GM18909 (cell line): ENCODE measurements at regions not wholly inside any gene's neighbourhood (a gene's known extent, or its start where the extent isn't known, plus 50 kb on each side); places are given as distances from the start of the nearest gene placed in this dataset.

Source experiments
- ATAC-seq: cut with Tn5 transposase; IDR thresholded peaks from one replicate; pipeline ENCODE4 v1.9.1; 2021; ENCODE audit warnings: mild to moderate bottlenecking; ENCODE audit not compliant: unreplicated experiment, poor library complexity

GRCh38 chr13:47111499-47111898, 214.6 kb upstream of the HTR2A start:
- no peak for ATAC-seq

- no peak for ATAC-seq
Observed at GRCh38 chr13:47110833-47111240, 214.0 kb upstream of the HTR2A start.

DNA sequence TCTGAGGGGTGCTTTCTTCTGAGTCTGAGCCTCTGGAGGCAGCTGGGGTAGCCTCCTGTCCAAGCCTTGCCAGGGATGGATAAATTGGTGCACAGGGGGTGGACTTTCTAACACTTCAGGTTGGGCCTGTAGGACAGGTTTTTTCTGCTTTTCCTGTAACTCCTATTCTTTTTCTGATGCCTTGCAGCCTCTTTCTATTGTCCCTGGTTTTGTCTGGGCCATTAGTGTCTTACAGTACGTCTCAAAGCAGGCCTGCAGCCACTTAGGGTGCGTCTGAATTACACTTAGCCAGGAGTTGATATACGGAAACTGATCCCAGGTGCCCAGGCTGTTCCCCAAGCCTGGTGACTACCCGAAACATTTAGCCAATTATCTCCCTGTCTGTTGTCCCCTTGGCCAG, 213.3 kb upstream of the HTR2A start:
- ATAC-seq: no peak

GRCh38 chr13:47109028-47109427, 212.2 kb upstream of the HTR2A start:
- ATAC-seq: peak; percentile 90

GRCh38 chr13:47100214-47100853, 203.5 kb upstream of the HTR2A start:
- peak; percentile 94 for ATAC-seq

GRCh38 chr13:47094734-47095434, 198.0 kb upstream of the HTR2A start:
- peak; percentile 98 for ATAC-seq

- ATAC-seq: no peak
Observed at GRCh38 chr13:47092202-47092601, 195.3 kb upstream of the HTR2A start.

DNA sequence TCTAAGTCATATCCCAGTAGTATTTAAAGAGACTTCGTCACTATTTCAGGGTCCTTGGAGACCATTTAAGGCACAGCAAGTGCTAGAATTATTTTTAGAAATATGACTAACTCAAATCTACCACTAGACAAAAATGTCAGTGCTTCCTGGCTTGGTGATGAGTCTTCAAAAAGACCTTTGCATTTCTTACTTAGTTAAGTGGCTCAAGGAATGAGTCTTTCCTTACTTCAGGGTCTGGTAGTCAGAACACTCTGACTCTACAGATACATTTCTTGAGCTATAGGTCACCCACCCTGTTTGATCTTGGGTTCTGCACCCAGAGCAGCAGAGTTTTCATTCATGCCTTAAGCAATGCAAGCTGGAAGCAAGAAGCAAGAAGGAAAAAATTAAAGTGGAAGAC, 191.0 kb upstream of the HTR2A start:
- no peak for ATAC-seq

DNA sequence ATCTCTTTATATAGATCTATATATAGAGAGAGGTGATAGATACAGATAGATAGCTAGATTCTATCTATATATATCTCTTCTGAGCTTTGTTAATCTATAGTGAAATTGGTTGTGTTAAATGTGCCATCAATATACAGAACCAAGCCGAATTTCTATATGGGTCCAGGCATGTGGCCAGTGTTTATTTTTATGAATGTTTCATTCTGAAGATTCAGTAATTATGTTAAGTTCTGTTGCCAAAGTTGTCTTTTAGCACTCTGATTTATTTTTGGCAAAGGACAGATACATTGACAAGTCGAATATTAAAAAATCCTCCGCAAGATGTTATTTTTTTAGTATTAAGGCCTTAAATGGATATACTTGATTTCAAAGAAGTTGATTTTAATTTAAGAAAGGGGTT, 190.4 kb upstream of the HTR2A start:
- ATAC-seq: no peak

DNA sequence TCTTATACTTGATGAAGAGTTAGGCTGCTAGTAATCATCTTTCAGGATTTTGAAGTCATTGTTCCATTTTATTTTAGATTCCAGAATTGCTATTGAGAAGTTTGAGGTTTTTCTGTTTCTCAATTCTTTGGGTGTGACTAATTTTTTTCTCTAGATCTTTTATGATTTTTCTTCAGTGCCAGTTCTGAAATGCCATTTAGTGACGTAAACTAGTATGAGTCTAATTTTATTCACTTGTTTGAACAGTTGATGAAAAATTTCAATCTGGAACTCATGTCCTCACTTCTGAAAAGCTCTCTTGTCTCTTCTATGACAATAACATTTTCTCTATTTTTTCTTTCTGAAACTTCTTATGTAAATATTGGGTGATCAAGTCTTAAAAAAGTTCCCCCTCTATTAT, 188.5 kb upstream of the HTR2A start:
- no peak for ATAC-seq

GRCh38 chr13:47081850-47082249, 185.0 kb upstream of the HTR2A start:
- no peak for ATAC-seq

DNA sequence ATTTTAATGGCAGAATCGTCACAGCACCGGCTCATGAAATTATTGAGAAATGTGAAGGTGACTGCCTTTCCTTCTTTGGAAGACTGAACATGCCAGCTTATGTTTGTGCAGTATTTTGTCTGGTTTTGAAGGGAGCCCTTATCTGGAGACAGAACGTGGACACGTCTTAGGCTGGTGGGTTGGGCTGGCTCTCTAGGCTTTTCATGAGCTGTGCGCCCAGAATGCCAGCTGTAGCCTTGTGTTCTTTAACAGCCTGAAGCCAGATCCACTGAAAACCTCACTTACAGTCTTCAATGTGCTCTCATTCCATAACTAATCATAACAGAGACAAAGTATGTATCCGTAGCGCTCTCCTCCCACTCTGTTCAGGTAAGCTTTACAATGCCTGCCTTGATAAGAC, 184.4 kb upstream of the HTR2A start:
- ATAC-seq: no peak

DNA sequence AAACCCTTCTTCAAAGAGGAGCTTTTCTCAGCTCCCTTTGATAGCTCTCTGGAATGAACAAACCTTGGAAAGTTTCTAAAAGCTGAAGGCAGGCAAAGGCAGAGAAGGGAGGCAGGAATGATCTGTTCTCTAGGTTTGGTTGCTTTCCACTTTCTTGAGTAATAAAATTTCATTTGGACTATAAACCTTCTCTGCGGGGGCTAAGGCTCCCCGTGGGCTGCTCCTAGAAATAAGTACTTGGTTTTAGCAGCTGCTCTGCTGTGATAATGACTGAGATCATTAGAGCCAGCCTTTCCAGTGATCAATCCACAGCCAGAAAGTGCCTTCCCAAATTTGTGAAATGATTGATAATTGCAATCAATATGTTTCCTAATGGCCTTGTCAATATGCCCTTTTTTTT, 183.8 kb upstream of the HTR2A start:
- ATAC-seq: no peak

DNA sequence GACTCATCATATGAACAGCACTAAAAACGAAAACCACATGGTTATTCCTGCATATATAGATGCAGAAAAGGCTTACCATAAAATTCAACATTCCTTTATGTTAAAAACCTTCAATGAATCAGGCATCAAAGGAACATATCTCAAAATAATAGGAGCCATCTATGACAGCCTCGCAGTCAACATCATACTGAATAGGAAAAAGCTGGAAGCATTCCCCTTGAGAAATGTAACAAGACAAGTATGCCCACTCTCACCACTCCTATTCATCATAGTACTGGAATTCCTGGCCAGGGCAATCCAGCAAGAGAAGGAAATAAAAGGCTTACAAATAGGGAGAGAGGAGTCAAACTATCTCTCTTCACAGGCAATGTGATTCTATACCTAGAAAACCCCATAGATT, 179.6 kb upstream of the HTR2A start:
- no peak for ATAC-seq

DNA sequence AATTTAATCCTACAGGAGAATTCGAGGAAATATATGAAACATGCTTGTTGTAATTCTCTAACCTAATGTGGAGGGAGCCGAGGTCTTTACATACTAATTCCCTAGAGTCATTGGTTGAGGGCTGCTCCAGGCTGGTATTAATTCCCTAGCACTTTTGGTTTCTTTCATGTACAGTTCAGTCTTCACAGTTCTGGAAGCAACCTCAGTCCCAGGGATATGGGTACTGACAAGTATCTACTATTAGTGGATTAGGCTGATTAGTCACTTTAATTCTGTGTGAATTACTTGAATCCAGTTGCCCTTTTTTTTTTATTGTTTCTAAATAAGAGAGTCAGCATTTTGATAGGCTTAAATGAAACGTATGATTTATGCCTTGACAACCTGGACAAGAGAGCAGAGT, 172.3 kb upstream of the HTR2A start:
- ATAC-seq: no peak

- no peak for ATAC-seq
Observed at GRCh38 chr13:47067306-47067705, 170.5 kb upstream of the HTR2A start.

DNA sequence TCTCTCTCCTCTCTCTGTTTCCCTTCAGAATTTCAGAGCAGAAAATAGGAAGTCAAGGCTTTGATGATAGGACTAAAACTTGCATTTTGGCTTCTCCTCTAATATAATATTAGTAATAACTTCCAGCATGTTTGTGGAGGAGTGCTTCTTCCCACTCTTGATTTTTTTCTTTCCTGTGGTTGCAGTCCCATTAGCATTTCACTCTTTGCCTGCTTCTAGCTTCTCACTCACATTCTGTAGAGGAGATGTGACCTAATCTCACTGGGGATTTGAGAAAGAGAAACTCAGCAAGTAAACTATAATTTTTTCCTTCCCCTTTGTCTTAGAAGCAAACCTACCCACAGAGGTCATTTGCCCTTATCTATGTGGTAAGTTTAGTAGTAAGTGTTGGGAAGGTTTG, 169.4 kb upstream of the HTR2A start:
- ATAC-seq: no peak

GRCh38 chr13:47064381-47064780, 167.5 kb upstream of the HTR2A start:
- no peak for ATAC-seq

GRCh38 chr13:47049276-47049989, 152.6 kb upstream of the HTR2A start:
- no peak for ATAC-seq

GRCh38 chr13:47046706-47047105, 149.9 kb upstream of the HTR2A start:
- no peak for ATAC-seq

- no peak for ATAC-seq
Observed at GRCh38 chr13:47044842-47045241, 148.0 kb upstream of the HTR2A start.

- no peak for ATAC-seq
Observed at GRCh38 chr13:47039106-47039505, 142.3 kb upstream of the HTR2A start.
